ENCODE measurements at regions not wholly inside any gene's neighbourhood (a gene's known extent, or its start where the extent isn't known, plus 50 kb on each side); places are given as distances from the start of the nearest gene placed in this dataset.

DNA sequence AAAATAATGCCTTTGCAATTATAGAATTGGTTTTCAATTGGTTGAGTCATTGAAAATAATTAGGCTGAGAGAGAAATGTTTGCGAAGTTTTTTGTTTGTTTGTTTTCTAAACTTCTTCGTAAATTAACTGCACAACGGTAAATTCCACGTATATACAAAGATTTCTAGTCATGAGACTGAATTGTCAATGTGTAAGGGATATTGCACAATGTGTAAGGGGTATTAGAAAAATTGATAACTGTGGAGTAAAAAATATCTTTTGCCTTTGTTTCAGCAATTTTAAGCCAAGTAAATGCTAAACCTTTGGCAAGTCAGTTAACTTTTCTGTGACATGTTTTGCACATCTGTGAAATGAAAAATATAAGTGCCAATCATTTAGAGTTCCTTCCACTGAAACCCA, 606.0 kb downstream of the TMEM182 start:
- H3K18ac ChIP-seq (ENCODE audit: extremely low read depth, low read length): no peak overlapping the region
- H2BK5ac ChIP-seq (ENCODE audit: low read depth, low read length): no peak overlapping the region
- no peaks in the 10 kb centered on the region for H4K20me1 ChIP-seq (replicated peaks in 1 of 2; ENCODE audit: control insufficient read depth in 1 of 2, insufficient read depth in 2 of 2, low read length in 2 of 2)
- no peaks in the 10 kb centered on the region for H3K4me1 ChIP-seq (replicated peaks in 1 of 4; ENCODE audit: control insufficient read depth in 3 of 4, insufficient read depth in 4 of 4, low read length in 3 of 4)
- no peak overlapping the region for H2BK15ac ChIP-seq (ENCODE audit: low read length)
- no peak overlapping the region for H2BK20ac ChIP-seq (ENCODE audit: low read length)
- H4K5ac ChIP-seq (ENCODE audit: insufficient read length, low read depth, low read length): no peak overlapping the region
- DNase-seq (ENCODE audit: low read depth in 1 of 2, low spot score in 2 of 2) (no peak), FAIRE-seq (no peak)
- no peak overlapping the region for H3K9ac ChIP-seq (replicated peaks in 1 of 4; ENCODE audit: extremely low read depth in 1 of 4, low read depth in 3 of 4, low read length in 3 of 4)
- ChIA-PET CTCF (ENCODE audit: partially characterized antibody) (no interaction called here), POLR2A (ENCODE audit: partially characterized antibody) (no interaction called here)
- no peaks in the 10 kb centered on the region for H3K23me2 ChIP-seq (ENCODE audit: low read depth, low read length)
- H2AK5ac ChIP-seq (ENCODE audit: low read depth, low read length): no peak overlapping the region
- no peak overlapping the region for H2BK120ac ChIP-seq (replicated peaks; ENCODE audit: low read depth, low read length)
- H2AFZ ChIP-seq (ENCODE audit: low read length): no peak overlapping the region
- WGBS, 2 experiments (ENCODE audit: extremely low coverage in 1 of 2, insufficient coverage in 1 of 2, insufficient read length in 1 of 2, insufficient replicate concordance in 2 of 2, low coverage in 1 of 2, low lambda C conversion rate in 2 of 2, missing lambda C conversion rate in 1 of 2): 95% methylated on average over 4 of the region's 4 CpGs; no CpG with 5 or more reads in 1 of the 2 experiments
- no peaks in the 10 kb centered on the region for H3K27me3 ChIP-seq (replicated peaks in 1 of 4; ENCODE audit: control insufficient read depth in 3 of 4, extremely low read depth in 1 of 4, insufficient read depth in 3 of 4, low read length in 3 of 4)
- no peak overlapping the region for H3K14ac ChIP-seq (ENCODE audit: insufficient read length)
- no peaks in the 10 kb centered on the region for H3K79me2 ChIP-seq (ENCODE audit: control insufficient read depth in 1 of 2, insufficient read depth in 2 of 2, low read length in 2 of 2)
- no peak overlapping the region for H3K27ac ChIP-seq (ENCODE audit: low read depth, low read length)
- no peak overlapping the region for H3K23ac ChIP-seq (ENCODE audit: insufficient read length)
- no peaks in the 10 kb centered on the region for H3K9me3 ChIP-seq (ENCODE audit: insufficient read depth in 2 of 2, low read depth in 1 of 2, low read length in 1 of 2)
- no peak overlapping the region for H3K56ac ChIP-seq (replicated peaks; ENCODE audit: insufficient read length, low read depth, low read length)
- no peak overlapping the region for H4K8ac ChIP-seq (ENCODE audit: extremely low read depth, insufficient read depth, low read length)
- no peak overlapping the region for H3K4me2 ChIP-seq (ENCODE audit: insufficient read depth in 1 of 2, low read depth in 2 of 2, low read length in 2 of 2)
- H4K91ac ChIP-seq (replicated peaks; ENCODE audit: insufficient read length, low read length): no peak overlapping the region
- H3K4ac ChIP-seq (replicated peaks; ENCODE audit: insufficient read length, low read depth, low read length): no peak overlapping the region
- H3K79me1 ChIP-seq (ENCODE audit: low read depth, low read length): no peaks in the 10 kb centered on the region
- H3K4me3 ChIP-seq (ENCODE audit: extremely low read depth in 1 of 4, insufficient read depth in 2 of 4, low read depth in 3 of 4, low read length in 4 of 4): no peak overlapping the region
- no peaks in the 10 kb centered on the region for H3K36me3 ChIP-seq (ENCODE audit: control insufficient read depth in 2 of 4, insufficient read depth in 4 of 4, low read length in 3 of 4)
- TF ChIP-seq ZNF274 (IDR thresholded peaks at IDR 0.05; ENCODE audit: borderline replicate concordance, extremely low read depth, low read length) (no peak), CBX8 (IDR thresholded peaks at IDR 0.05; ENCODE audit: borderline replicate concordance, low read depth, low read length) (no peak), SP1 (IDR thresholded peaks at IDR 0.05; ENCODE audit: low read depth, low read length) (no peak), CREB1 (IDR thresholded peaks at IDR 0.05) (no peak), TEAD4 (IDR thresholded peaks at IDR 0.05; ENCODE audit: low read depth, low read length) (no peak)
- H2BK12ac ChIP-seq (ENCODE audit: low read depth, low read length): no peak overlapping the region
